PFSK-1 (cell line): ENCODE measurements at regions not wholly inside any gene's neighbourhood (a gene's known extent, or its start where the extent isn't known, plus 50 kb on each side); places are given as distances from the start of the nearest gene placed in this dataset.

Experiments used
- REST ChIP-seq, 2 experiments: IDR thresholded peaks; 2 replicates each; pipeline versions ENCODE4 v1.6.1 to v1.8.0; 2011 to 2012; ENCODE audit warnings: low read depth in 2 of 2, low read length in 2 of 2, control low read depth in 1 of 2, inconsistent platforms in 1 of 2, mild to moderate bottlenecking in 1 of 2, moderate library complexity in 1 of 2; ENCODE audit not compliant: insufficient read depth in 1 of 2
- TAF1 ChIP-seq: IDR thresholded peaks from 2 replicates; pipeline ENCODE4 v1.6.1; 2012; ENCODE audit warnings: low read length, control low read depth, borderline replicate concordance; ENCODE audit not compliant: insufficient read depth

GRCh38 chr3:127072971-127073783 is 90.3 kb downstream of the PLXNA1 start:
- no peak for TF ChIP-seq REST (IDR thresholded peaks at IDR 0.05; ENCODE audit: insufficient read depth in 1 of 2, low read depth in 2 of 2, low read length in 2 of 2)
- TF ChIP-seq TAF1 = no peak
